HG03064 (cell line): ENCODE measurements at regions not wholly inside any gene's neighbourhood (a gene's known extent, or its start where the extent isn't known, plus 50 kb on each side); places are given as distances from the start of the nearest gene placed in this dataset.
"Not testable (repeated sequence)": the region's sequence is repeated elsewhere in the genome, so short reads cannot be mapped to it uniquely, and the experiment has no call there.

Experiments used
- ATAC-seq: cut with Tn5 transposase; IDR thresholded peaks from one replicate; pipeline ENCODE4 v1.9.1; 2021; ENCODE audit warnings: low read depth; ENCODE audit not compliant: unreplicated experiment

DNA sequence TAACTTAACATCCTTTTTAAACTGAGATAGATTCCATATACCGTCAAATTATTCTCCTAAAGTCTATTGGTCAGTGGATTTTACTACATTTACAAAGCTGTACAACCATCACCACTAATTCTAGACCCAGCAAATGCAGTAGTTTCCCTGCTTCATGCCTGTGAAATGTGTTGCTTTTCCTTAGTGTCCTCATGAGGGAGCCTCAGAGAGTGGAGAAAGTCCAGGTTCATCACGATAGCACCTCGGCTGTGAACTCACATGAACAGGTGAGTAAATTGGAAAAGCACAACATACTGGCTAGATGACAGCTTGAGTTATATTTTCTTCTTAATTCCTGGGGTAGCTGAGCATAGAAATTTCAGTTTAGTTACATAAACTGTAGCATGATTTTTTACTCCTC is 653.7 kb downstream of the MTRR start:
- no peak for ATAC-seq

DNA sequence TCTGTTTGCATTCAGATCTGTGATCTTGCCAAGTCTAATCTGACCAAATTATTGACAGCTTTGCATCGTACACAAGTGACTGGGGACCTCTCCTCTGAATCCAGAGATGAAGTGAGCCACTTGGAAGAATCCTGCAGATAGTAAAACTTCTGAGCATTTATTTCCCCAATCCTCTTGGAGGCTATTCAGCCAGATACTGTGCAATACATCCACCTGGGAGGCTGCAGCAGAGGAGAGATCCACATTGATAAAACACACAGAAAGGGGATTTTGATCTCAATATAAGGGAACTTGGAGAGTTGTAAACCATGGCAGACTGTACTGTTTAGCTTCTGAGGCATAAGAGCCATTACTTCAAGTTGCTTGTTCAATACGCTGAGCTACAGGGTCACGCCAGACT is 654.6 kb downstream of the MTRR start:
- ATAC-seq = no peak

DNA sequence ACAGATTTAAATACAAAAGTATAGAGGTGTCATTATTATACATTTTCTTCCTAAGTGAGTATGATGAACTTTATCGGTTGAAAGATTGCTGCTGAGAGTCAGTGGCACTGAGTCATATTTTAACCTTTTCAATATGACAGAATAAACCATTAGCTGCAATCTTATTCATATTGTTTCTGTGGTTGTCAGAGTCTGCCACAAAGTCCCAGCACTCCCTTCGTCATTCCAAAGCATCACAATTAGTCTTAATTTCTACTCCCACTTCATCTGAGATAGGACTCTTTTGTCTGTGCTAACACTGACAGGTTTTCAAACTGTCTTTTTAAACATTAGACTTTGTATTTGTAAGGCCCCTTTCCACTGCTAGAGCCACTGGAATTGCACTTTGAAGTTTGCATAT is 656.9 kb downstream of the MTRR start:
- ATAC-seq = no peak

DNA sequence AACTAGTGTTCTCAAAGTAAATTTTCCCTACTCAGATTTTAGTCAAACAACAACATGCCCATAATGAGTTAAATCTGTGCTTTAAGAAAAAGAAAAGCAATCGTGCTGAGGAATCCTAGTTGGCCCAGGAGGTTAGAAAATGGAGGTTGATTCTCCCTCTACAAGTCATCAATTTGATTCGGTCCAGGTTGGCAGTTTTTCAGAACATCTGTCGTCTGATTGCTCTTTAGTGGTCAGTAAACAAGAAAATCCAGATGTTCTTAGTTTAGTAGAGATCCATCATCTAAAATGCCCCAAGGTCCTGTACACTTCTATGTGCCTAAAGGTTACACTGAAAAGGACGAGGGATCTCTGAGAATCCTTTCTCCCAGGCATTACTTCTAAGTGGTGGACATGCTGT is 659.2 kb downstream of the MTRR start:
- ATAC-seq = no peak

DNA sequence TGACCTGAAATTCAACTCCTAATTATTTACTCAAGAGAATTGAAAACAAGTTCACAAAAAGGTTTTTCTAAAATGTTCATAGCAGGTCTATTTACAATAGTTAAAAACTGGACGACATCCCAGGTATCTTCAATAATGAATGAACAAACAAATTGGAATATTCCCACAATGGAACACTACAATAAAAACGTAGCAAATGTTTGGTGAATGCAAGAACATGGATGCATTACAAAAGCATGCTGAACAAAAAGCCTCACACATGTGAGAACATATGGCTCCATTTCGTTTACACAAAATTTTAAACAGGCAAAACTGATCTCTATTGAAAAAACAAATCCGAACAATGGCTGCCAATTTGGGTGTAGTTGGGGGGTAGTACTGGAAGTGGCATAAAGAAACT is 669.9 kb downstream of the MTRR start:
- no peak for ATAC-seq

DNA sequence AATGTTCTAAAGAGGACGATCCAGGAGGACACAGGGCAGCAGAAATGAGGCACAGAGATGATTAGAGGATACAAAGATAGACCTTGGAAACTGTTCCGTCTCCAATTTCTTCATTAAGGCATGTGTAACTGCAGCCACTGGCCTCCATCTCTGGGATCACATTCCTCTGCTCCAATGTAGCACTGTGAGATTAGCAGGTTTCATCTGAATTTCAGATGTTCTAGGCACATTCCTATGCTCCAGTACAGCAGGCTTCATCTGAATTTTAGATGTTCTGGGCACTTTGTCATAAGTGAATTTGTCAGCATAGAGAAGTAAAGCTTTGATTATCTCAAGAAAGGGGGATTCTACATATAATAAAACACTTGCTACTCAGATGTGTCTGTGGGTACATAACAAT is 671.4 kb downstream of the MTRR start:
- no peak for ATAC-seq

DNA sequence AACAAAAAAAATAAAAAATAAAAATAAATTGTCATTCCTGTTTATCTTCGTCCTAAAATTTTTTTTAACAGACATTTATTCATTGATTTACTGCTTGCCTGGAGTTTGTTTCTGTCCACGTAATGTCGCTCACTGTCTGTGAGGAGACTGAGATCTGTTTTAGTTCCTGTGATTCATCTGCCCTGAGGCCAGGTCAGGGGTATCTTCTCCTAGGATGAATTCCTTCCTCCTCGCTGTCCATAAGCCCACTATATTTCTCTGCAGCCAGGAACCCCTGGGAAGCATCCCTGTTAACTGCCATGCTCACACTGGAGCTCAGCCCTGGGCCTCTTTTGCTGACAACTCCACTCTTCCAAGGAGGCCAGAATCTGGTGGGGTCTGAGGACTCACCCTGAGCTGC is 682.0 kb downstream of the MTRR start:
- no peak for ATAC-seq

DNA sequence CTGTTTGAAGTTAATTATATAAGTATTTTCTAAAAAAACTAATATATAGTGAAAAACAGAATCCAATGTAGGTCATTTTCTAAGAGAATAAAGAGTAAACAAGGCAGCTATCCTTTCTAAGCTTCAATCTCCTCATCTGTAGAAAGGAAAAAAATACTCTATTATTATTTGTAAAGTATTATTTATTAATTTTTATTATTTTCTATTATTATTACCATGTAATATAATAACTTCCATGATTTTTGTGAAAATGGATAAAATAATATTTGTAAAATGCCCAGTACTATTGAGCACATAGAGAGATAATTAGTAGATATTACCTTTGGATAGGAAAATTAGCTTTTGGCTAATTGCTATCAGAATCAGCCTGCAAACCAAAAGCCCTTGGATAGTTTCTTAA is 684.4 kb downstream of the MTRR start:
- ATAC-seq = no peak

DNA sequence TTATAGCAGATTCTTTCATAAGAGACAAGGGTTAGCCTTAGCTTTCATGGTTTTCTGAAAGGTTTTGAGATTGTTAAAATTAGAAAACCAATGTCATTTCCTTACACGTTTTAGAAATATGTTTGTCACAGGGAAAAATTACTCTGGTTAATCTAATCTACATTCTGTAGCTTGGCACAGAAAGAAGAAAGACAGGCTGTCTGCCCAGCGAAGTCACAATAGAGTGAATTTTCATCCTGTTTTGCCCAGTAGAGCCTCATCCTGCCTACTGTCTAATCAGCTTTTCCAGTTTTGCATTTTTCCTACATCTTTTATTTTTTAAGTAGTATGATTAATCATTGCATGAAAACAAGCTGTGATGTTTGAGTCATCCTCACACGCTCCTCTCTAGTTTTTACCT is 688.8 kb downstream of the MTRR start:
- ATAC-seq = no peak

DNA sequence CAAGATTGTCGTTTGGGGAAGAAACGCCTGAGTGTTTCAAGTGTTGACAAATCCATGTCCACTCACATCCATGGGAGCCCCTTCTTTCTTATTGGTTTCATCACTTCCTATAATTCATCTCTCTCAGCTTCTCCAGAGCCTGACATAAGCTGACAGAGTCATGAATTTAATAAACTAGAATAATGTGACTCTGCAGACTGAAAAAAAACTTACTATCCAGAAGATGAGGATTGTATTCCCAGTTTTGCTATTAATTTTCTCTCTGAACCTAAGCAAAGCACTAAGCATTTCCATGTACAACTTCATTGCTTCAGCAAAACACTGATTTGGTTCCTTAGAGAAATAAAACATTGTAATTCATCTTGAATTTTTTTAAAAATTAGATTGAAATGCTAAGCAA is 691.8 kb downstream of the MTRR start:
- no peak for ATAC-seq

DNA sequence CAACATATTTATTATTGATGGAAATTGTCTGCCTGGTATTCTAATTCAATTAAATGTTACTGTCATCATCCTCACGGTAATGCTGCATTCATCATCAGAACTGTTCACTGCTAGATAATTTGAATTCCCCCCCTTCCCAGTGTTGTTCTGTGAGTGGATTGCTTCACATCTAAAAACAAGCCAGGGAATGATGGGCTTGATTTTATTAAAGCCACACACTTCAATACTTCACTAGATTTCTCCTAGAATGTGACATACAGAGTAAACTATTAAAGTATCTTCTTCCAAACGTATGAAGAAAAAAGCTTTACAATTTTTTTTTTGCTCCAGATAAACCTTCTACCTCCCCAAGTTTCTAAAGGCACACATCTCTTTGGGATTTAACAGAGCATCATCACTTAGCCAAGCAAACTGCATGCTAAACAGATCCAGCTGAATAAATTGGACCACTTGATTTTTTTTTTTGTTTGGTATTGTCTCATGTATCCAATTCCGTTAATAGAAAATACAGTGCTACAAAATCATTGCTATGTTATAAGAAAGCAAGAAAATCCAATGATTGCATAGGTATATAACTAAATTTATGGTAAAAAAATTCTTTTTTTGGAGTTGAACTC is 692.4 kb downstream of the MTRR start:
- no peak for ATAC-seq

DNA sequence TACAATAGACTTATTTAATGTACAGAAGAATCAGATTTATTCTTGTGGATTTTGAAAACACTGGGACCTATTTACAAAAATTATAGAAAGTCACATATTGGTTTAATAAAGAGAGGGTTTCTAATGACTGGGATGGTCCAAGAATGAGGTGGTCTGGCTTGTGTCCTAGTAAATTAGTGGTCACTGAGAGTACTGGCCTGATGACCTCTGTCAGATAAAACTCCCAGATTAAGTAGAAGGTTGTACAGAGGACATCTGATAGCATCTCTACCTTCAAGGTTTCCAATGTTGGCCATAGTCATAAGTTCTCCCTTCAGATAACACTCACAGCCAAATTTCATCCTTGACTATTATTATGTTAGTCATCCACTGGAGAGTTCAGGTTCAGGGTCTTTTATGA is 692.9 kb downstream of the MTRR start:
- no peak for ATAC-seq

DNA sequence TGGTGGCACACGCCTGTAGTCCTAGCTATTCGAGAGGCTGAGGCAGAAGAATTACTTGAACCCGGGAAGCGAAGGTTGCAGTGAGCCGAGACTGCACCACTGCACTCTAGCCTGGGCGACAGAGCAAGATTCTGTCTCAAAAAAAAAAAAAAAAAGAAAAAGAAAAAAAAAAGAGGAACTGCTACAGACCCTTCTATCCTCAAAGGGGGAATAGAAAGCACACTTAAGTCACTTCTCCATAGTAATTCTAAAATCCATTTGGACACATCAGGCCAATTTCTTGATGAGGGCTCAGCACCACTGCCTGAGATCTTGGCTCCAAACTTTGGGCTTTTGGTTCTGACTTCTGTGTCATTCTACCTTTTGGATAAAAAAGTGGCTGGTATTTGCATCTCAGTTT is 694.6 kb downstream of the MTRR start:
- not testable (repeated sequence) for ATAC-seq

DNA sequence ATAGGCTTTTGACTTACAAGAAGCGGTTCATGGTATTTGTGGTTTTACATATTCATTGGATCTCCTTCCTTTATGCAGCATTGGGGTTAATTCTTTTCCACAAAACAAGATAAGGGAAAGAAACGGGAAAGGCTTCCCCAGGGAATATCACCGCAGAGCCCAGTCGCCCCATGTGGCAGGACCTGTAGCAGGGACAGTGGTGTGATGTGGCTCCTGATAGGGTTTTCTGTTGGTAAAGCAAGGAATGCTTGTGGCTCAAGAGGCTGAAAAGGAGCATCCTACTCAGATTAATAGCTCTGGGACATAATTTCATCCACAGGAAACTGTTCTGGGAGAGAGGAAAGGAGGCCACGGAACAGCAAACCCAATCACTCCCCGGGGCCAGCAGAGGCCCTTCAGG is 699.9 kb downstream of the MTRR start:
- no peak for ATAC-seq

DNA sequence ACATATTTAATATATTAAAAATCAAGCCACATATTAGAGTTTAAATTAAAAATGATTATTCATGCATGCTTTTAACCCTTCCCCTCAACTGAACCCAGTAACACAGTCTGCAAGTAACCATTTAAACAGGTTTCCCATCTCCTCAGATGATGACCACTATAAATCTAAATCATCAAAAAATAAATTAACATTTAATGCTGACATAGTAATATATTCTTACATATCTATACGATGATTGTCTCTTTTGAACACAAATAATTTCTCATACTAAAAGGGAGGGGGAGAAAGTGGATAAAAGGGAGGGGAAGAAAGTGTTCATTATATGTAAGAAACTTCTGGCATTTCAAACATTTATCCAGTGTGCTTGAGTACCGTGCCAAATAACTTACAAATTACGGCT is 701.6 kb downstream of the MTRR start:
- no peak for ATAC-seq

DNA sequence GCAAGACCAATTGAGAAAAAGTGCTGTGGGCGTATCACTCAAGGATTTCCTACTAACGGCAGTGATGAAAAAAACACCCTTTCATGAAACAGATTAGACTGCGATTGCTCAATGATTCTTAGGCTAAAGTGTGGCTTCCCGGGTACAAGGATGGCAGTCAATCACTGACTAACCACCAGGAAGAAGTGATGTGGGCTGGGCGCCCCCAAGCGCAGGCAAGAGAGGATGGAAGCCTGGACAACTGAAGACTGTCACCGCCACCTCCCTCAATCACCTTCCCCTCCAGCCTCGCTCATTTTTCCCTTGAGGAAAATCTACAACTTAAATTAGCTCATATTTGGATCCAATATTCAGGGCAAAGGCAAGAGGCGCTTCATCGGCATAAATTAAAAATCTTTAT is 707.2 kb downstream of the MTRR start:
- no peak for ATAC-seq

DNA sequence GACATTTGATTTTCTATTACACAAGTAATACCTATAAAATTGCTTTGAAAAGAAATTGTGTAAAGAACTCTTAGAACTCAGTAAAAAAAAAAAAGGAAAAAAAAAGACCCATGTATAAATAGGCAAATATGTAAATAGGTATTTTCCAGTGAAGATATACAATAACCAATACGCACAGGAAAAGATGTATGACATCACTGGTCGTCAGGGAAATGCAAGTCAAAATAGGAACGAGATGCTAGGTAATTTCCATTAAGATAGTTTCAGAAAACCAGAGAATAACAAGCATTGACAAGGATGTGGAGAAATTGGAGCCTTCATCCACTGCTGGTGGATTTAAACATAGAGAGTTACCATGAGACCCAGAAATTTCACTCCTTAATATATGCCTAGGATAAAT is 708.8 kb downstream of the MTRR start:
- ATAC-seq = no peak

DNA sequence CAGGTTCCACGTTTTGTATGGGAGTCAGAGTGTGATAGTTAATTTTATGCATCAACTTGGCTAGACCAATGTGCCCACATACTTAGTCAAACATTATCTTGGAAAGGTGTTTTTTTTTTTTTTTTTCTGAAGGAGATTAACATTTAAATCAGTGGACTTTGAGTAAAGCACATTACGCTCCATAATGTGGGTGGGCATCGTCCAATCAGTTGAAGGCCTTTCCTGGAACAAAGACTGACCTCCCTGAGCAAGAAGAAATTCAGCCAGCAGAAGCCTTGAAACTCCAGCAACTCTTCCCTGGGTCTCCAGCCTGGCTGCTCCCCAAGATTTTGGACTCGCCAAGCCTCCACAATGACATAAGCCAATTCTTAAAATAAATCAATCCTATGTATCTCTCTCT is 711.4 kb downstream of the MTRR start:
- no peak for ATAC-seq

DNA sequence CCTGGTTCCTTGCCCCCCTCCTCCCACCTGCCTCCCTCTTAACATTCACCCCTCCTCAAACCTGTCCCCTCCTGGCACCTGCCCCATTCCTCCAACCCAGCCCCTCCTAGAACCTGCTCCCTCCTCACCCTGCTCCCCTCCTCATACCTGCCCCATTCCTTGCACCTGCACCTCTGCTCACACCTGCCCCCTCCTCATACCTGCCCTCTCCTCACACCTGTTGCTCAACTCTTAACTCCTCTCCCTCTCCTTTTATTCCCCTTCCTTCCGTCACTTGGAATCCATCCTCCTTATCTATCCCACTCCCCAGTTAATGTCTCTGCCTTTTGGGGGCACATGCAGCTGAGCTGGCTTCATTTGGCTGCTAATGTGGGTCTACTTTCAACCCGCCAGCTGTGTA is 712.1 kb downstream of the MTRR start:
- no peak for ATAC-seq

DNA sequence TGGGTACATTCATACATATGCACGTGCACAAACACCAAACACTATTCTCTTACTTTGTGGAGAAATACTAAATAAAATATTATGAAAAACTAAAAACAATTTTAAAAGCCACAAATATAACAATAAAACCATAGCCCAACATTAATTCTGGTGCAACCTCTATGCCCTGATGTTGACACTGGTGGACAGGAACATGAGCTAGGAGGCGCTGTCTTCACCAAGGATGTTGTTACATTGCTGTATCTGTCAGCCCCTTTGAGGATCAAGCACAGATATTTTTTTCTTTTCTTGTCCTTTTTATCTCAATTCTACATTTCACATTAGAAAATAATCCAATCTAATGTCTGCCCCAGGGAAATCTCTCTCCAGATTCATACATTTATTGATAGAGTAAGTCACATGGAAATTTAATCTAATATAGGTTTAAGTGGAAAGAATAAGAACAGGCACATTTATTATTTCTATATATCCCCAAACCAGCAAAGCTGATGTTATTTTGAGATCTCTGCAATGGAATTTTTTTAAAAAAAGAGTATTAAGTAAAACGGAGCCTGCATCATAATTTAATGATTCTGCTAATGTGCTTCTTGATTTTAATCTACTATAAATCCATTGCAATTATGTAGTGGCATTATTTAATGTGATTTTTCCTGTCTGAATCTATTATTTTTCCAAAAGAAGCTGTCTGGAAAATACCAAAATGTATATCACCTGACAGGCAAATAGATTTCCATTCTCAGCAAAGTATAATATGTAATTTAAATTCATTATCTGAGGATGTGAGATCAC is 716.5 kb downstream of the MTRR start:
- ATAC-seq = no peak

DNA sequence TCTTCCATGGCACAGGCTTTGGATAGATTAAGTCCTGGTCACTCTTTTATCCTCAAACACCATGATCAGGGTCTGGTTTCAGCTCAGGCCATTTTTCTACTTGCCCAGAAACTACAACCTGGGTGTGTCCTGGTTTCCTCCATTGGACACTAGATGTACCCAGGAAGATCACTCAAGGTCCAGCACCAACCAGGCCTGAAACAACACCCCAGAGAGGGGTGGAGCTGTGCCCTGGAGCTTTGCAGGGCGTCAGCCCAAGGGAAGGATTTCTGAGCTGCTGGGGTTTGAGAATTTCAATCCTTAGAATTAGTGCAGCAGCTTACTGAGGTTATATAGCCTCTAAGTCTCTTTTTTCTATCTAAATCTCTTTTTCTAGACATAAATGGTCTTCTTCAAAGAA is 722.0 kb downstream of the MTRR start:
- ATAC-seq = no peak

DNA sequence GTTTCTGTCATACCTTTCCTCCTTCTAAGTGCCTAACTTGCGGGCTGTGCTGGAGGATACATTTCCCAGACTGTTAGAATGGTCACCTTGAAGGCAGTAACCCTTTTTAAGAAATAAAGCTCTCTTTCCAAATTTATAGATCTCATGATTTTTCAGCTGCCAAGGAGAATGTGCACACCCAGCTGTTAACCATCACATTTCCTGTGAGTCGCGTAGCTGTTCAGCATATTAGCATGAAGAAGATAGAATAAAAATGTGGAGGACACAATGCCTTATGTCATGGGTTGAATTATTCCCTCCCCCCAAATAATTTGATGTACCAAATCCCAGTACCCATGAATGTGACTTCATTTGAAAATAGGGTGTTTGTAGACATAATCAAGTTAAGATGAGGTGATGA is 729.4 kb downstream of the MTRR start:
- no peak for ATAC-seq

DNA sequence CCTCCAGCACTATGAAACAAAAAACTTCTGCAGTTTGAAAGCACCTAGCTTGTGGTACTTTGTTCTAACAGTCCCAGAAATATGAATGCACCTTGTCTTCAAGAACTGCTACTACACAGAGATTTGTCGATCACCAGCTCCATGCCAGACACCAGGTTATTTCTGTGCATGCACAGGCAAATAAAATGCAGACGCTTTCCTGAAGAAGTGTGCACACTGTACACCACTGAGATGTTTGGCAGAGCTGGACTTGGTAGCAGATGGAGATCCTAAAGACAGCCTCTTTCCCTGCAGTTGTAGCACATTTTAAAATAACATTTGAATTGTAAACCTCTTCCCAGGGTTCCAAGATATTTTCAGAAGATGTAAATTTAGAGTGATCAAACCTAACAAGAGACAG is 730.0 kb downstream of the MTRR start:
- ATAC-seq = no peak
